DMS79 treated with DMSO at 0.1 percent for 48 hours (cell line): ENCODE measurements at regions not wholly inside any gene's neighbourhood (a gene's known extent, or its start where the extent isn't known, plus 50 kb on each side); places are given as distances from the start of the nearest gene placed in this dataset.

Experiments used
- DNase-seq: peaks from one replicate; lab custom pipeline; 2025; lab: John Stamatoyannopoulos, UW

DNA sequence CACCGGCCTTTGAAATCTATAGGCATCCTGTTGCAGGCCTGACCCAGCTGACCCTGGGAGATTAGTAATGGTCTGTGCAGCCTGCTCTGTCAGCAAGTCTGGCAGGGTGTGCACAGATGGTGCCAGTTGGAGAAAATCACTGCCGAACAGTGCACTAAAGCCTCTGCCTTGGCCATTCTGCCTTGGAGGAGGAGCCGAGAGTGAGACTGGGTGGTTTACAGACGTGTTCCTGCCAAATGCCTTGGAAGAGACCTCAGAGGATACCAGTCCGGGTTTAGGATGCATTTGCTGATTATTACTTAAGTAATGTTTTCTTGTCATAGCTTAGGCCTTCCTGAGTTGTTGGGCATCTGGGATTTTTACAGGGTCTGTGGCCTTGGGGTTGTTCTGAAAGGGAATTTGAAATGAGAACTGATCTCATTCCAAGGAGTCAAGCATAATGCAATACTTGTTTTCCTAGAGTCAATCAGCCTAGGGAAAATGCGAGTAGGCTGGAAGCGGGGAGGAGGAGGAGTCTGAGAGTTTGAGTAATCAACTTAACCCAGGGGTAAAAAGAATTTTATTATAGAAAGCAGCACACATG lies 292.1 kb downstream of the SOX4 start:
- no peak for DNase-seq

DNA sequence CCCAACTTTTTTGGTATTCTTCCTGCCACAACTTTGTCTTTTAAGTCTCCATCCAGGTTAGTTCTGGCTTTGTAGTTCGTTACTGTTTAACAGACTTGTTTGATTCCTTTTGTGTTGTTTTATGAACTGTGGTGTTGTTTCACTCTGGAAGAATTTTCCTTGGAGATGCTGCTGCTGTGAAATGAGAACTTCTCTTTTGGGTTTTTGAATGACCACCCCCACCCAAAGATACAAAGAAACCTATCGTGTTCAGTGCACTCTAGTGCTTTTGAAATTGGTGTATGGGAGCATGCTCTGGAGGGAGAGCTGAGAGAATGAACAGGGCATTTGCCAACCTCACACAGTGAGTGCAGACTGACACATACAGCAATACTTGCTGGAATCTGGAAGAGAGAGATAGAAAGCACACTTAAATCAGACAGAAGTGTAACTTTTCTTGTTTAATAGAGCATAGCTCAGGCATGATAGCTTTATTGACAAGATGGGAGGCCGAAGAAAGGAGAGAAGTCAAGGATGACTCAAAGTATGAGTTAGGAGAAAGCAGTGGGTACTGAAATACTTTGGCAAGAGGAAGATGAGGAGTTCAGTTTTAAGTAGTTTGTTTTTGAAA lies 293.1 kb downstream of the SOX4 start:
- DNase-seq: no peak

- DNase-seq: peak; percentile 61
These were observed 294.0 kb downstream of the SOX4 start for GRCh38 chr6:21887231-21888185.

DNA sequence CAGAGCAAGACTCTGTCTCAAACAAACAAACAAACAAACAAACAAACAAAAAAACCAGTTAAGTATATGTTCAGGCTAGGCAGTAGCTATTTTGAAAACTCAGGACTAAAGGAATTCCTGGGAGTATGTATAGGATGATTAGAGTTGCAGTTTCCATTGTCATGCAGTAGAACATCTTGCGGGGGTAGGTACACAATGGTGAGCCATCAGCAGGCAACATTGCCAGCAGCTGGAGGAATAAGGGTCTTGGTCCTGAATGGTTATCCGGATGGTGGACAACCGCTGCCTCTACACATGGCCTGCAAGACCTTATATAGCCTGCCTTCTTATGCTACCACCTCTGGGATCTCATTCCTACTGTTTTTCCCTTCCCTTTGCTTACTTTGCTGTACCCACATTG lies 297.5 kb downstream of the SOX4 start:
- no peak for DNase-seq

- no peak for DNase-seq
These were observed 300.2 kb downstream of the SOX4 start for GRCh38 chr6:21893793-21894192.

DNA sequence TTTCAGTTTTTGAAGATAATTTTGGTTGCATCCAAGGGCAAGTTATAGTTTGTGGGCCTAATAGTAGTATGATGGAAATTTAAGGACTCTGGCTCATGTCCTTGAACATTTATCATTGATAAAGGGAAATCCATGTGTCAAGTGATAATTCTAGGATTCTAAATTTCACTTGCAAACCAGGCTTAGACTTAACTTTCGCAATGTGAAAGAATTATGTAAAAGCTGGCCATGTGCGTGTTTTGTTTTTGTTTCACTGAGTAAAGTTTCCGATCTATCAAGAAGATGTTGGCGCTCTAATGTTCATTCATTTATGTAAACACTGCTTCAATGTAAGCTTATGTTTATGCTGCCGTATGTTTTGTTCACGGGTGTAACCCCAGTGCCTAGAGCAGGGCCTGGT lies 302.0 kb downstream of the SOX4 start:
- no peak for DNase-seq

GRCh38 chr6:21898107-21898796 lies 304.7 kb downstream of the SOX4 start:
- DNase-seq: no peak

GRCh38 chr6:21899708-21900107 lies 306.2 kb downstream of the SOX4 start:
- no peak for DNase-seq

GRCh38 chr6:21900730-21901129 lies 307.2 kb downstream of the SOX4 start:
- DNase-seq: no peak

DNA sequence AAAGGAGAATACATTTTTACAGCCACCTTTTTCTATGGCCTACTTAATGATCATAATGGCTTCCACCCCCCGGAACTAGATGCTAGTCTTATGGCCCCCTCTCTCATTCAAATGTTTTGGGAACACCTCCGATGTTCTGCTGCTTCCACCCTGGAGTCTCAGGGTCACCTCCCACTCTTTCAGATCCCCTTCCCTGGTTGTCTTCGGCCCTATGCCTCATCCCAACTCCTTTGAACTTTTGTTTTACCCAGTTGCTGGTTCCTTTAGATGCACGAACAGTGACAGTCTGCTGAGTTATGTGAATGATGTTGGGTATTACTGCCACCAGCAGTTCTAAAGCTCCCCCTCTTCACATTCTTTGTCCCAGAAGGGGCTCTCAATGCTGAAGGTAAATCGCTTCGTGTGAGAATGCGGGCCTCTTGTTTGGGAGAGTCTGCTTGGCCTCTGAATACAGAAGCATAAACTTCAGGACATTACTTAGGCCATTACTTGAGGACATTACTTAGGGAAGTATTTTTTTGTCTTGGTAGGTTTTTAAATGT lies 309.1 kb downstream of the SOX4 start:
- DNase-seq: no peak

- peak; percentile 31 for DNase-seq
These were observed 312.0 kb downstream of the SOX4 start for GRCh38 chr6:21905531-21905930.

DNA sequence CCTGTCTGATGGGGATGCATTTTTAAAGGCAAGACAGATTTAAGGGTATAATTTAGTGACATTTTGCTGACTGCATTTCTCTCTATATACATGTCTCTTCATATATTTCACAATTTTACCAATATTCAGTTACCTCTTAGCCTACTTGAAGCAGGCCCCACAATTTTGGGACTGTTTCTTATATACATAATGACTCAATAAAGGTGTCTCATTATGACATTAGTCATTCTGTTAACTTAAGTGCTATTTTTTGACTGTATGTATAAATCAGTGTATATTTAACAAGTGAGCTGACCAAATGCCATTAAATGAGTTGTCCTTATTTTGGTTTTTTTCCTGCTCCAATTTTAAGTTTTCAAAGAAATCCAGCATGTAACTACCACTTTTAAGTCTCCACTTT lies 313.3 kb downstream of the SOX4 start:
- DNase-seq: no peak

- DNase-seq: no peak
These were observed 313.7 kb downstream of the SOX4 start for GRCh38 chr6:21907291-21907690.

GRCh38 chr6:21908161-21908848 lies 314.8 kb downstream of the SOX4 start:
- no peak for DNase-seq

GRCh38 chr6:21909321-21909720 lies 315.8 kb downstream of the SOX4 start:
- DNase-seq: no peak

- no peak for DNase-seq
These were observed 317.7 kb downstream of the SOX4 start for GRCh38 chr6:21911208-21911607.

DNA sequence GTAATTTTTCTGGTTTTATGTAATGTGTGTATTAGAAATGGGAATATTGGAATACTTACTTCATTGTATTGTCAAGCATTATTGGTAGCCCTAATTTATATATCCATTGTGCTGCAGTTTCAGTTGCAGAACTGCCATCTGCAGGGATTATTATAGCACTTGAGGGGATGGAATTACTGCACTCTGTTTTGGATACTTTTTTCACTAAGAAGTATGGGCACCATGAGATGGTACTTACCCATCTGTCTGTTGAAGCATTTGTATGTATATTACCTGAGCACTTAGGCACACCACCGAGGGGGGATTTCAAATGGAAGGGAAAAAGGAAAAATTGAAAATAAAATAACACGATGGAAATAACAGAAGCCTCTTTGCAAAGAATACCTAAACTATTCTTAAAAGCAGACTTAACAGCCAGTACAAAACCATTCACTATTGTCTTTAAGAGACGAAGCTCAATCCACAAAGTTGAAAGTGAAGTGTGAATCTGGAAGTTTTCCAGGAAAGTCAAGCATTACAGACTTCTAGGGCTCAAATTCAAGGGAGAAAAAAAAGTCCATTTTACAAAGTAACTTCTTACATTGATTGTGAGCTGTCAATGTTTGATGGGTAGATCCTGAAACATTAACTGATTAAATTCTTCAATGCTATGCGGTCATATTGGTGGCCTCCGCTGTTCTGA lies 318.7 kb downstream of the SOX4 start:
- DNase-seq: peak; percentile 40

DNA sequence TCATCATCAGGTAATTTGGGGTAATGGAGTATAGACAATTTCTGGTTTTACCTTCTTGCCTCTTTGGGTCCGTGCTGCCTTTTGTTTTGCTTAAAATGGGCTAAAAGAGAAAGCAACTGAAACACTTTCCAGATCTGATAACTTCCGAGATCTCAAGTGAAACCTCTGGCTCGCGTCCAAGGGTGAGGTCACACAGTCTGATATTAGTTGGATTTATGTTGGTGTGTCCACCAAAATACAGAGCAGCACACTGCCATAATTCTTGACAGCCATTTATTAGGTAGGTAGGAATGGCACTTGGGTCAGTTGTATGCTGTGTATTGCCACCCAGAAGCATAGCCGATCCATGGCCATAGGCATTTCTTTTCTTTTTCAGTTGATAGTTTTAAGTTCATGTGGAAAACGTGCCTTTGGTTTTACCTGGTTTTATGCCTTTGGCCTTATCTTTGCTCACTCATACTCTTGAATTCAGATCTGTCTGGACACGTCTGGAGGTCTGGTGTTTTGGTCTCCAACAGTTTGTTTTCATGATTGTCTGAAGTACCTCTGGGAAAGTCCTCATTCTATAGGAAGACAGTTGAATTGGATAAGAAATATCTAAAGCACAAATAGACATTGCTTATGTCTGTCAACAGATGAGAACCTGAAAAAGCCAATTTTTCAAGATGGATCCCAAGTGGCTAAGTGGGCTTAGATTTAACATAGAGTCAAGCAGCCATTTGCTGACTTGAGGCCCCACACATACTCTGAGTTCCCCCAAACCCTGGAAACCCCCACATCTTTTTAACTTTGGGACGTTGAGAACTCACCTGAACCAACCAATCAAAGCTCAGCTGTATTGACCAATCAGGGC lies 320.8 kb downstream of the SOX4 start:
- DNase-seq: peak; percentile 89

DNA sequence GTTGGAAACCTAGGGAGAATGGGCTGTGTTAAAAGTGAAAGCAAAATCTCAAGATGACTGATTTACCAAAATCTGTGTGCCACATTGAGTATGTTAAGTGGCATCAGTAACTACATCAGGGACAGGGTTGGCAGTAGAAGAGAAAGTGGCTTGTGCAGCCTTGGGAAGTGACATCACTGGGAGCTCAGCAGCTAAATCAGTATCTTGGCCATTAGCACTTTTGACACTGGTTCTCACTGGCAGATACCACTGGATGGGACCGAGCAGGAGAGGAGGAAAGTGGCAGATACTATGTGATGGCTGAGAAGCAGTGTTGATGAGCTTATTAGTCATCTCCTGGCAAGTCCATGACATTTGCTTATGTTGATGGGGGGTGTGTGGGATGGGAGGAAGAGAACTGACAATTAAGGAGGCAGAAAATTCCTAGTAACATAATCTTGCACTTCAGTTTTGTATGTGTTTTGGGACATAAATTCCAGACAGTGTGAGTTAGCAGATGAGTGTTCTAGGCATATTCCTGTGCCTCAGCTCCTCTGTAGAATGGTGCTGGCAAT lies 322.2 kb downstream of the SOX4 start:
- peak; percentile 29 for DNase-seq

DNA sequence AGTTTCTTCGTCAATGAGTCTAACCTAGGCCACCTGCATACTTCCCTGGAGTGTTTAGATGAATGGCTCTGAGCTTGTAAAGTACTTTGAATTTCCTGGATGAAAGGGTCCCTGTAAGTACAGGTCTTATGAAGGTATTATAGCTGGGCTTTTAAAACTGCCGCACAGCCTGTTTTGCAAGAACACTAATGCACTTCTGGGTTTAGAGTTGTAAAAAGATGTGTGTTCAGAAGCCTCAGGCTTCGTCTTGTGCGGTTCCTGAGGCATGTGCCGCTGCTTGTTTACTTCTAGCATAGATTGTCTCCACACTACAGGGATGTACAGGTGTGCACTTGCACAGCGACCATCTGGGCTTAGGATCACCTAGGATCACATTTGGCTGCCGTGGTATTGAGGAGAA lies 324.5 kb downstream of the SOX4 start:
- DNase-seq: peak; percentile 84
